ENCODE measurements at regions not wholly inside any gene's neighbourhood (a gene's known extent, or its start where the extent isn't known, plus 50 kb on each side); places are given as distances from the start of the nearest gene placed in this dataset.

DNA sequence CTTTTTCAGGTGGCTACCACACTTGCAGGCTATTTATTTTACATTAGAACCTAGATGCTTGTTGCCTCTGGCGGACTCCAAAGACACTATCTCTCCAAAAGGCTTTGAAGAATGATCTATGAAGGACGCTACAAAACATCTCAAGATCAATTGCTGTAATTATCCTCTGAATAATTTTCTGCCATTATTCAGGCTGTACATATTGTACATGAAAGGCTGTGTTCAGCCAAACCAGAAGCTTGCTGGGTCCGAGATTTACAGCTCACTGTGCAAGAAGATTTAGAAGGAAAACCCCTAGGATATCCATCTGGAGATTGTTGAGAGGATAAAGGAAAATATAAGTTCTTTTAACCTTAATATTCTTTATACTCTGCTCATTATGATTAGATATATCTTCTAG lies 523.6 kb upstream of the PLXNA2 start:
- H3K9ac ChIP-seq, result no peak overlapping the region
- no peaks in the 10 kb centered on the region for H3K36me3 ChIP-seq (ENCODE audit: low read depth)
- 14 to 17% methylated on average over 3 of the region's 3 CpGs for WGBS, 2 experiments (ENCODE audit: low coverage in 1 of 2, low lambda C conversion rate in 2 of 2, missing lambda C conversion rate in 2 of 2)
- H3K4me1 ChIP-seq (ENCODE audit: insufficient read depth), result no peaks in the 10 kb centered on the region
- H4K20me1 ChIP-seq (ENCODE audit: insufficient read depth), result no peaks in the 10 kb centered on the region
- no peak overlapping the region for H2AFZ ChIP-seq
- TF ChIP-seq EZH2phosphoT487 (IDR thresholded peaks at IDR 0.05; ENCODE audit: insufficient read depth, low read depth), result no peak
- TF ChIP-seq EZH2 (IDR thresholded peaks at IDR 0.05; ENCODE audit: insufficient read depth, poor library complexity, severe bottlenecking), result no peak
- no peak overlapping the region for H3K4me2 ChIP-seq (ENCODE audit: unreplicated experiment)
- no peak overlapping the region for H3K27ac ChIP-seq
- H3K9me2 ChIP-seq (ENCODE audit: insufficient read depth), result no peaks in the 10 kb centered on the region
- no peak for DNase-seq
- H3K27me3 ChIP-seq (replicated peaks; ENCODE audit: insufficient read depth), result no peaks in the 10 kb centered on the region
- no peaks in the 10 kb centered on the region for H3K9me3 ChIP-seq (ENCODE audit: low read depth)
- H3K79me2 ChIP-seq (ENCODE audit: insufficient read depth), result no peaks in the 10 kb centered on the region
- in situ Hi-C loops (cut with MboI), result no loop called here
- H3F3A ChIP-seq (ENCODE audit: insufficient read depth), result no peaks in the 10 kb centered on the region
- H3K4me3 ChIP-seq, result no peak overlapping the region

DNA sequence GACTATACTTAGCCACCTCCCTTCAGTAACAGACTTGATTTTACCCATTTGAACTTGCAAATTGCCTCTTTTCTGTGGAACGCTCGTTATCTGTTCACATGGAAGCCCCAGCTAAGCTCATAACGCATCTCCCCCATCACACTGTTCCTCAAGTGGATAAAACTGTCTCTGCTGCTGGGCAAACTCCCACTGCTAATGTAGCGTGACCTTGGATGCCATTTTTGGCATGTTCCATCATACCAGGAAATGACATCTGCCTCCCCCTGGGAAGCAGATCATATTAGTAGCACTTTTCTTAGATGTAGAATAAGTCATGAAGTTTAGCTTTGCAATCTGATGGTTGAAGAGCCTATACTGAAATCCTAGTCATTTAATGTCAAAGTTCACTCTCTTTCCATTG lies 528.7 kb upstream of the PLXNA2 start:
- H3K79me2 ChIP-seq (ENCODE audit: insufficient read depth), result no peaks in the 10 kb centered on the region
- 11 to 13% methylated on average over 4 of the region's 4 CpGs for WGBS, 2 experiments (ENCODE audit: low coverage in 1 of 2, low lambda C conversion rate in 2 of 2, missing lambda C conversion rate in 2 of 2)
- in situ Hi-C loops (cut with MboI), result no loop called here
- H3K4me3 ChIP-seq, result no peak overlapping the region
- H3K9ac ChIP-seq, result no peak overlapping the region
- no peaks in the 10 kb centered on the region for H3F3A ChIP-seq (ENCODE audit: insufficient read depth)
- no peak overlapping the region for H2AFZ ChIP-seq
- no peaks in the 10 kb centered on the region for H3K9me3 ChIP-seq (ENCODE audit: low read depth)
- no peaks in the 10 kb centered on the region for H3K27me3 ChIP-seq (replicated peaks; ENCODE audit: insufficient read depth)
- no peak overlapping the region for H3K4me2 ChIP-seq (ENCODE audit: unreplicated experiment)
- H3K9me2 ChIP-seq (ENCODE audit: insufficient read depth), result no peaks in the 10 kb centered on the region
- TF ChIP-seq EZH2 (IDR thresholded peaks at IDR 0.05; ENCODE audit: insufficient read depth, poor library complexity, severe bottlenecking), result no peak
- TF ChIP-seq EZH2phosphoT487 (IDR thresholded peaks at IDR 0.05; ENCODE audit: insufficient read depth, low read depth), result no peak
- no peak overlapping the region for H3K27ac ChIP-seq
- no peaks in the 10 kb centered on the region for H4K20me1 ChIP-seq (ENCODE audit: insufficient read depth)
- DNase-seq, result no peak
- no peaks in the 10 kb centered on the region for H3K4me1 ChIP-seq (ENCODE audit: insufficient read depth)
- no peaks in the 10 kb centered on the region for H3K36me3 ChIP-seq (ENCODE audit: low read depth)

DNA sequence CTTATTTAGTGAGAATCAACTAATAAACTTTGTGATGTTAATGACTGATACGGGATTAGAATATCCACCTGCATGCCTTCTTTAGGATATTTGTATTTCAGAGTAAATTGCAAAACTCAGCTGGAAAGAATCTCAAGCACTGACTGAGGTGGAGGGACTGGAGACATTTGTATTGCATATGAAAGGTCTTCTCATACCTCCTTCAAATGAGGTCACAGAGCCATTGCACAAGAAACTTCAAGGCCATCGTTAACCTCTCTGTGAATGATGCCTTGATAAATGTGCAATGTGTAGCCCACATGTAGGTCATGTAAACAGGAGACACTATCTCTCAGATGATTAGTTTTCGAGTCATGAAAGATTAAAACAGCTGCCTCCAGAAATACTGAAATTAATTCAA lies 531.7 kb upstream of the PLXNA2 start:
- TF ChIP-seq EZH2 (IDR thresholded peaks at IDR 0.05; ENCODE audit: insufficient read depth, poor library complexity, severe bottlenecking) (no peak), EZH2phosphoT487 (IDR thresholded peaks at IDR 0.05; ENCODE audit: insufficient read depth, low read depth) (no peak)
- in situ Hi-C loops (cut with MboI), result no loop called here
- no peak for DNase-seq

DNA sequence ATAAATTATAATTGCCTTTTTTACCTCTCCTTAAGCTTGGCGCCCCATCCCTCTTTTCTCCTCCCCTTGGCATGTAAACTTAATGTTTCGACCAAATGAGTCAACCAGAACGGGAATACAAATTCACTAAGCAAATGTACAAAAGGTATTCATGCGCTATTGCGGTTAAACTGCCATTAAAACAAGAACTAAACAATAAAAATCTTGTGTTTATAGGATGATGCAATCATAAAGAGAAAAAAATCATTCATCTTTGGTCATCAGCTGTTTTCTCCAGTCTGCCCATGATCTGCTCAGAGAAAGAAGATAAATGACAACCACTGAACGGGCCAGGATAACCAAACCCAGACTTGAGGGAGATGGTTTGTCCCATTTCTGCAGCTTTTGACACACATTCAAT lies 534.2 kb upstream of the PLXNA2 start:
- H3F3A ChIP-seq (ENCODE audit: insufficient read depth), result no peaks in the 10 kb centered on the region
- no peak for DNase-seq
- H3K9ac ChIP-seq, result no peak overlapping the region
- no peaks in the 10 kb centered on the region for H3K27me3 ChIP-seq (replicated peaks; ENCODE audit: insufficient read depth)
- no peak overlapping the region for H3K4me2 ChIP-seq (ENCODE audit: unreplicated experiment)
- in situ Hi-C loops (cut with MboI), result no loop called here
- H3K9me2 ChIP-seq (ENCODE audit: insufficient read depth), result no peaks in the 10 kb centered on the region
- no peak overlapping the region for H2AFZ ChIP-seq
- WGBS, 2 experiments (ENCODE audit: low coverage in 1 of 2, low lambda C conversion rate in 2 of 2, missing lambda C conversion rate in 2 of 2), result 28 to 34% methylated on average over 6 of the region's 6 CpGs
- H3K9me3 ChIP-seq (ENCODE audit: low read depth), result no peaks in the 10 kb centered on the region
- no peaks in the 10 kb centered on the region for H3K36me3 ChIP-seq (ENCODE audit: low read depth)
- H3K79me2 ChIP-seq (ENCODE audit: insufficient read depth), result no peaks in the 10 kb centered on the region
- H4K20me1 ChIP-seq (ENCODE audit: insufficient read depth), result no peaks in the 10 kb centered on the region
- TF ChIP-seq EZH2 (IDR thresholded peaks at IDR 0.05; ENCODE audit: insufficient read depth, poor library complexity, severe bottlenecking), result no peak
- no peak for TF ChIP-seq EZH2phosphoT487 (IDR thresholded peaks at IDR 0.05; ENCODE audit: insufficient read depth, low read depth)
- H3K27ac ChIP-seq, result no peak overlapping the region
- no peak overlapping the region for H3K4me3 ChIP-seq
- H3K4me1 ChIP-seq (ENCODE audit: insufficient read depth), result no peaks in the 10 kb centered on the region

More for the DNA sequence above, 531.7 kb upstream of the PLXNA2 start:
- Histone ChIP-seq H3F3A (ENCODE audit: insufficient read depth) (no peaks in the 10 kb centered on the region), H3K36me3 (ENCODE audit: low read depth) (no peaks in the 10 kb centered on the region), H4K20me1 (ENCODE audit: insufficient read depth) (no peaks in the 10 kb centered on the region), H3K9me2 (ENCODE audit: insufficient read depth) (no peaks in the 10 kb centered on the region), H3K4me3 (no peak overlapping the region), H2AFZ (no peak overlapping the region), H3K9ac (no peak overlapping the region), H3K79me2 (ENCODE audit: insufficient read depth) (no peaks in the 10 kb centered on the region), H3K4me1 (ENCODE audit: insufficient read depth) (no peaks in the 10 kb centered on the region), H3K4me2 (ENCODE audit: unreplicated experiment) (no peak overlapping the region), H3K9me3 (ENCODE audit: low read depth) (no peaks in the 10 kb centered on the region), H3K27ac (no peak overlapping the region), H3K27me3 (replicated peaks; ENCODE audit: insufficient read depth) (no peaks in the 10 kb centered on the region)
- WGBS, 2 experiments (ENCODE audit: low coverage in 1 of 2, low lambda C conversion rate in 2 of 2, missing lambda C conversion rate in 2 of 2), result 11 to 16% methylated on average over 3 of the region's 3 CpGs

DNA sequence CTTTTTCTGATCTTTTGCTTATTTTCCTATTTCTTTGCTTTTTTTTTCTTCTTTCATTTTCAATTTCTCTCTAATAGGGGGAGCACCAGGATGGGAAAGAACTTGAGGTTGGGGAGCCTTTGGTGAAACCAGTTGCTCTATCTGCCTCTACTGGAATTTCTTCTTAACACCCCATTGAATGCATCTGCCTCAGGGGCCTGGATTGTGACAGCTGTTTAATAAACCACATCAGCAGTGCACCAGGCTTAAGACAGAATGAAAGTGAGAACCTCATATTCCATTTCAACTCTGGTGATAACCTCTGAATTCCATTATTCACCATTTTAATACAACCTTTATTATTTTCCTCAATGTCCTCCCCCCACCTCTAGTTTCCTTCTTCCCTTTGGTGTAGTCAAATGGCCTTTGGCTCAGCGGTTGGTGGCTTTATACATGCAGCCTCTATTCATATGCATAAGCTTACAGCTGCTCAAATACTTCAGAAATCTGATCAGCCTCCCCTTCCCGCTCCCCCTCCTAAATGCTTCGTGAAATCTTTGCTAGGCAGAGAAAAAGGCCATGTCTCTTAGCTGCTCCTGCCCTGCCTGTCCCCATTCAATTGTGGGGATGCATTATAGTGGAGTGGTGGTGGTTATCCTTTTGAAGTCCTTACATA lies 537.3 kb upstream of the PLXNA2 start:
- Histone ChIP-seq H3K4me3 (no peak overlapping the region), H3K4me2 (ENCODE audit: unreplicated experiment) (no peak overlapping the region), H3F3A (ENCODE audit: insufficient read depth) (no peaks in the 10 kb centered on the region), H3K4me1 (ENCODE audit: insufficient read depth) (no peaks in the 10 kb centered on the region), H3K36me3 (ENCODE audit: low read depth) (no peaks in the 10 kb centered on the region), H3K27me3 (replicated peaks; ENCODE audit: insufficient read depth) (no peaks in the 10 kb centered on the region), H4K20me1 (ENCODE audit: insufficient read depth) (no peaks in the 10 kb centered on the region), H3K9me2 (ENCODE audit: insufficient read depth) (no peaks in the 10 kb centered on the region), H2AFZ (no peak overlapping the region), H3K9ac (no peak overlapping the region), H3K27ac (no peak overlapping the region), H3K9me3 (ENCODE audit: low read depth) (no peaks in the 10 kb centered on the region), H3K79me2 (ENCODE audit: insufficient read depth) (no peaks in the 10 kb centered on the region)
- DNase-seq, result no peak
- 6 to 7% methylated on average over 3 of the region's 3 CpGs for WGBS, 2 experiments (ENCODE audit: low coverage in 1 of 2, low lambda C conversion rate in 2 of 2, missing lambda C conversion rate in 2 of 2)
- no peak for TF ChIP-seq EZH2 (IDR thresholded peaks at IDR 0.05; ENCODE audit: insufficient read depth, poor library complexity, severe bottlenecking)
- TF ChIP-seq EZH2phosphoT487 (IDR thresholded peaks at IDR 0.05; ENCODE audit: insufficient read depth, low read depth), result no peak
- in situ Hi-C loops (cut with MboI), result no loop called here
